AG04449 (cell line): ENCODE measurements at regions not wholly inside any gene's neighbourhood (a gene's known extent, or its start where the extent isn't known, plus 50 kb on each side); places are given as distances from the start of the nearest gene placed in this dataset.

Experiments
- CTCF ChIA-PET: fragments of 350-600 bp; formaldehyde crosslinking; extraction: SDS; loops from one replicate; lab custom pipeline; 2021; ENCODE audit warnings: antibody characterized with exemption; lab: Yijun Ruan, JAX
- POLR2A ChIA-PET: fragments of 400-600, 350-600 bp; formaldehyde crosslinking; extraction: SDS; loops from one replicate; lab custom pipeline; 2020; ENCODE audit warnings: antibody characterized with exemption, inconsistent platforms; lab: Yijun Ruan, JAX
- DNase-seq: peaks from one replicate; pipeline ENCODE4 v3.0.0-alpha.2; 2010; ENCODE audit warnings: low read depth, low spot score
- H3K4me3 ChIP-seq: 2 replicates; pipeline ENCODE4 v1.5.1; 2011; ENCODE audit warnings: low read depth, mild to moderate bottlenecking, control low read depth, low read length
- TF ChIP-seq, protein P1 (sequence below): IDR thresholded peaks from one replicate; pipeline ENCODE4 v1.5.1; 2011; ENCODE audit warnings: mild to moderate bottlenecking, moderate library complexity, low read length, control low read depth, inconsistent platforms; ENCODE audit not compliant: insufficient read depth; ENCODE audit errors: missing control alignments

DNA sequence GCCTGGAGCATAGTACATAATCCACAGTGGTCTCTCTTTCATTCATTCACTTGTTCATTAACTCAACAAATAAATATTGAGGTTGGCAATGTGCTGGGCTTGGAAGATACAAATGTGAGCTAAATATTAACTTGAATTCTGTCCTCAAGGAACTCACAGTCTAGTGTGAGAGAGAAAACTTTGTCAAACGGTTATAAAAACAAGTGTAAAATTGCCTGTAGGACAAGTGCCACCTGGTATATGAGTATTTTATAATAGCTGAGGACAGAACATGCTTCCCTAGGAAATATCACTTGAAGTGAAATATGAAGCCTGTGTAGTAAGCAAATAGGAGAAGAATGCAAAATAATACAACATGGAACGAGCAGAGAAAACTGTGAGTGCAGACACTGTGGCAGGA, 173.1 kb upstream of the CMC1 start:
- DNase-seq: no peak
- H3K4me3 ChIP-seq: no peak overlapping the region
- POLR2A ChIA-PET: no interaction called here
- TF ChIP-seq, protein P1, sequence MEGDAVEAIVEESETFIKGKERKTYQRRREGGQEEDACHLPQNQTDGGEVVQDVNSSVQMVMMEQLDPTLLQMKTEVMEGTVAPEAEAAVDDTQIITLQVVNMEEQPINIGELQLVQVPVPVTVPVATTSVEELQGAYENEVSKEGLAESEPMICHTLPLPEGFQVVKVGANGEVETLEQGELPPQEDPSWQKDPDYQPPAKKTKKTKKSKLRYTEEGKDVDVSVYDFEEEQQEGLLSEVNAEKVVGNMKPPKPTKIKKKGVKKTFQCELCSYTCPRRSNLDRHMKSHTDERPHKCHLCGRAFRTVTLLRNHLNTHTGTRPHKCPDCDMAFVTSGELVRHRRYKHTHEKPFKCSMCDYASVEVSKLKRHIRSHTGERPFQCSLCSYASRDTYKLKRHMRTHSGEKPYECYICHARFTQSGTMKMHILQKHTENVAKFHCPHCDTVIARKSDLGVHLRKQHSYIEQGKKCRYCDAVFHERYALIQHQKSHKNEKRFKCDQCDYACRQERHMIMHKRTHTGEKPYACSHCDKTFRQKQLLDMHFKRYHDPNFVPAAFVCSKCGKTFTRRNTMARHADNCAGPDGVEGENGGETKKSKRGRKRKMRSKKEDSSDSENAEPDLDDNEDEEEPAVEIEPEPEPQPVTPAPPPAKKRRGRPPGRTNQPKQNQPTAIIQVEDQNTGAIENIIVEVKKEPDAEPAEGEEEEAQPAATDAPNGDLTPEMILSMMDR: no peak
- CTCF ChIA-PET: no interaction called here

DNA sequence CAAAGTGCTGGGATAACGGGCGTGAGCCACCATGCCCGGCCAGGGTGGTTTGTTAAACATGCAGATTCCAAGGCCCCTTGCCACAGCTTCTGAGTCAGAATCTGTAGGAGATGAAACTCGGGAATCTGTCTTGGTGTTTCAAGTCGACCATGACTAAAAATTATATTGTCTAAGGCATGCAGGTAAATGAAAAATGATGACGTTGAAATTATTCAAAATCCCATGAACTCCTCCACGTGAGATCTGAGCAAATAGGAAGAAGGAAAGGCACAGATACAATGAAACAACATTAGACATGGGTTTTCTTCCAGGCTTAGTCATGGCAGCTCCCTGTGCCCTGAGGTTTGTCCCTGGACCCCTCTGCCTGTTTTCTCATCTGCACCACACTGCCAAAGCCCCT, 172.0 kb upstream of the CMC1 start:
- no peak overlapping the region for H3K4me3 ChIP-seq
- ChIA-PET CTCF (no interaction called here), POLR2A (no interaction called here)
- no peak for DNase-seq
- TF ChIP-seq, protein P1: no peak

DNA sequence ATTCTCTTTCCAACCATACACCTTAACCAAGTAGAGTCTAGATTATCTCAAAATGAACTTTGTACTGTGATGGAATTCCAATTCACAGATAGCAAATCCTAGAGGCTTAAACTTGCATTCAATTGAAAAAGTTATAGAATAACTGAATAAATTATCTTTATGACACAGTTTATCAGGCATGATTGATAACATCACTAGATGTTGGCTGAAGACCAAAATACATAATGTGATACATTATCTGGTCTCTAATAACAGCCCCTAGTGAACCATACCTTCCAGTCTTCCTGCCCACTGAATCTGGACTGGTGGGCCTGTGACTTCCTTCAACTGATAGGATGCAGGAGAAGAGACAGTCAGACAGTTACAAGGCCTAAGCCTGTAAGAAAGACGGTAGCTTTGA, 165.2 kb upstream of the CMC1 start:
- DNase-seq: no peak
- TF ChIP-seq, protein P1: no peak
- CTCF ChIA-PET: no interaction called here
- H3K4me3 ChIP-seq: no peak overlapping the region
- POLR2A ChIA-PET: no interaction called here

DNA sequence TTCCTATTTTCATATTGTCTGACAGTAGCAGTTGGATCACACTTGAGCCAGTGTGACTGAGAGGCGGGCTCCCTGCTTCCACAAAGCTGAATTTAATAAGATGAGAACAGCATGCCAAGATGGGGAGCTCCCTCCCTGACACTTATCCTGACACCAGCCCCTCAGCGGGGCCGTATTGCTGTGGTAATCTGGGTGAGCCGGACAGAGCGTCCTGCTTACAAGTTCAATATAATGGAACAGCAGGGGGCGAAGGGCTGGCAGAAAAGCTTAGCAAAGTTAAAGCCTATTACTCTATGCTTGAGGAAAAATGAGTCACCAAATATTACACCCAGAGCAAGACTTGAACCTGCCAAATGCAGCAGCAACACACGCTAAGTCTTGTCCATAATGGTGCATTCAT, 163.8 kb upstream of the CMC1 start:
- DNase-seq: no peak
- ChIA-PET CTCF (interaction anchor here (1.1 kb wide), 1 partner anchor 189 kb away, joined by 3 read pairs; no protein-coding TSS in a partner anchor), POLR2A (no interaction called here)
- TF ChIP-seq, protein P1: no peak
- no peak overlapping the region for H3K4me3 ChIP-seq

DNA sequence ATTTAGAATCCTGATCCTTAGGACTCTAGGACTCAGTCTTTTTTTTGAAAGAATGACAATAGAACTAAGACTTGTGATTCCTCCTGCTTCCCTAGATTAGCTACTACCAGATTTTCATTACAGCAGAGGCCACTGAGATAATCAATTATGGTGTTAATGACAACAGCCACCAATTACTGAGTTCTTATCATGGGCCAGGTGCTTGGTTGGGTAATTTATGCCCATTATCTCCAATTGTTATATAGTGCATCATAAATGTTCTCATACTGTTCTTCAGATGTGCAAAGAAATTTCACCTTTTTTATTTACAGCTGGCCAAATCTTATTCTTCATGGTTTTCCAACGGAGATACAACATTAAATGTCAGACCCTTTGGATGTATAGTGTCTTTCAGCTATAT, 162.9 kb upstream of the CMC1 start:
- no peak for DNase-seq
- TF ChIP-seq, protein P1: no peak
- CTCF ChIA-PET: no interaction called here
- no peak overlapping the region for H3K4me3 ChIP-seq
- POLR2A ChIA-PET: no interaction called here

DNA sequence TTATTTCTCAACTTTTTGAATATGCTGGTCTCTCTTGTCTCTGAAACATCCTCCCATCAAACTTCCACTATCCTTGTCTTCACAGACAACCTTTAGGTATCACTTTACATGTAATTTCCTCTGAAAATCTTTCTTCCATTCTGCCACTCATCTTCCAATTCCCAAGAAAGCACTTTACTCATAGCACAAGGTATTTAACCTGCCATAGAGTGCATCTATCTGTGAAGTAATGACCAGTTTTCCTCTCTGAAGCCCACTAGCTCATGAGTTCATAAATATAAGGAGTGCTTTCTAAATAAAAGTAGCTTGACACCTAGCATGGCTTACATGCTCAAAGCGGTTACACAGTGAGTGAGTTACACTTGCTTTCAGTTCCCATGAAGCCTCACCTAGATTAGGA, 160.7 kb upstream of the CMC1 start:
- CTCF ChIA-PET: no interaction called here
- POLR2A ChIA-PET: no interaction called here
- H3K4me3 ChIP-seq: no peak overlapping the region
- no peak for DNase-seq
- TF ChIP-seq, protein P1: no peak
